Left ventricle myocardium inferior (tissue), 1 donor: ENCODE measurements at regions not wholly inside any gene's neighbourhood (a gene's known extent, or its start where the extent isn't known, plus 50 kb on each side); places are given as distances from the start of the nearest gene placed in this dataset.

Experiments used
- DNase-seq: peaks from one replicate; pipeline ENCODE4 v3.0.0-alpha.2; 2020
- H3K27ac ChIP-seq: fragments of 200-600 bp; replicated peaks from 2 replicates; pipeline ENCODE4 v1.8.0; 2021
- H3K27me3 ChIP-seq: fragments of 200-600 bp; 2 replicates; pipeline ENCODE4 v1.8.0; 2021; ENCODE audit warnings: low read depth
- H3K36me3 ChIP-seq: fragments of 200-600 bp; 2 replicates; pipeline ENCODE4 v1.8.0; 2021
- H3K4me1 ChIP-seq: fragments of 200-600 bp; 2 replicates; pipeline ENCODE4 v1.8.0; 2021
- H3K4me3 ChIP-seq: fragments of 200-600 bp; 2 replicates; pipeline ENCODE4 v1.8.0; 2021; ENCODE audit warnings: mild to moderate bottlenecking, moderate library complexity
- H3K9me3 ChIP-seq: fragments of 200-600 bp; replicated peaks from 2 replicates; pipeline ENCODE4 v1.8.0; 2021
- intact Hi-C: fragments of 100-400 bp; cut with micrococcal nuclease; formaldehyde crosslinking; loops from one replicate; pipeline ENCODE4 v1.11.0; 2022
- TF ChIP-seq, protein P1 (sequence below): fragments of 200-600 bp; IDR thresholded peaks from 2 replicates; pipeline ENCODE4 v1.8.0; 2021; ENCODE audit warnings: antibody characterized with exemption, mild to moderate bottlenecking, borderline replicate concordance
- donor health status: DM: no; HTN: yes; CAD: no; lungs with severe emphysema.

DNA sequence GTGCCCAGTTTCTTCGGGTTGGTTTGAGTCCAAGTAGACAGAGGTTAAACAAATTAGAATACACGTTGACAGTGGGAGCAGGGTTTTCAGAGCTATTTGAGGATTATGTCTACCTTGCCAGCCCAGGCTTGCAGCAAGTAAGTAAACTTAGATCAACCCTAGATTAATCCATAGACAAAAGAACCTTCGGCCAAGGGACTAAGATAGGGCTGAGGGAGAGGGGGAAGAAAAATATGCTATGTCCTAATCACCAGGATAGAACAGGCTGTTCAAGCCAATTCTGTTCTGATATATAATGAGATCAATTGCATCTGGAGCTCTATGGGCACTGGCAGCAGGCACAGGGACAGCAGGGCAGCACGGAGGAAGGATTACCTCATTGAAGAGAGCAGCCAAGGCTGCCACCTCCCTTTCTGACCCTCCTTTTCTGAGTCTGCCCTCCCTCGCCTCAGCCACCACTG, 377.7 kb downstream of the PIK3R1 start:
- Histone ChIP-seq H3K27me3 (no peaks in the 10 kb centered on the region), H3K36me3 (no peaks in the 10 kb centered on the region), H3K4me3 (no peak overlapping the region), H3K27ac (no peak overlapping the region), H3K9me3 (no peaks in the 10 kb centered on the region), H3K4me1 (no peaks in the 10 kb centered on the region)
- TF ChIP-seq, protein P1, sequence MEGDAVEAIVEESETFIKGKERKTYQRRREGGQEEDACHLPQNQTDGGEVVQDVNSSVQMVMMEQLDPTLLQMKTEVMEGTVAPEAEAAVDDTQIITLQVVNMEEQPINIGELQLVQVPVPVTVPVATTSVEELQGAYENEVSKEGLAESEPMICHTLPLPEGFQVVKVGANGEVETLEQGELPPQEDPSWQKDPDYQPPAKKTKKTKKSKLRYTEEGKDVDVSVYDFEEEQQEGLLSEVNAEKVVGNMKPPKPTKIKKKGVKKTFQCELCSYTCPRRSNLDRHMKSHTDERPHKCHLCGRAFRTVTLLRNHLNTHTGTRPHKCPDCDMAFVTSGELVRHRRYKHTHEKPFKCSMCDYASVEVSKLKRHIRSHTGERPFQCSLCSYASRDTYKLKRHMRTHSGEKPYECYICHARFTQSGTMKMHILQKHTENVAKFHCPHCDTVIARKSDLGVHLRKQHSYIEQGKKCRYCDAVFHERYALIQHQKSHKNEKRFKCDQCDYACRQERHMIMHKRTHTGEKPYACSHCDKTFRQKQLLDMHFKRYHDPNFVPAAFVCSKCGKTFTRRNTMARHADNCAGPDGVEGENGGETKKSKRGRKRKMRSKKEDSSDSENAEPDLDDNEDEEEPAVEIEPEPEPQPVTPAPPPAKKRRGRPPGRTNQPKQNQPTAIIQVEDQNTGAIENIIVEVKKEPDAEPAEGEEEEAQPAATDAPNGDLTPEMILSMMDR: no peak
- no peak for DNase-seq
- intact Hi-C loops: no loop called here

DNA sequence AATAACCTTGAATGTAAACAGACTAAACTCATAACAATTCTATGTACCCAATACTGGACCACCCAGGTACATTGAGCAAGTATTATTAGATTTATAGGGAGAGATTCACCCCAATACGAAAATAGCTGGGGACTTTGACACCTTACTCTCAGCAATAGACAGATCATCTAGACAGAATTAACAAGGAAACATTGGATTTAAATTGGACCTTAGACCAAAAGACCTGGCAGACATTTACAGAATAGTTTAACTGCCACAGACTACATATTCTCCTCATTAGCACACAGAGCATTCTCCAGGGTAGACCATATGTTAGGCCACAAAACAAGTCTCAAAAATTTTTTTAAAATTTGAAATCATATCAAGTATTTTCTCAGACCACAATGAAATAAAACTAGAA, 397.4 kb downstream of the PIK3R1 start:
- Histone ChIP-seq H3K9me3 (peaks cover 79% of the 10 kb centered on the region), H3K27ac (no peak overlapping the region), H3K4me1 (no peaks in the 10 kb centered on the region), H3K36me3 (no peaks in the 10 kb centered on the region), H3K4me3 (no peak overlapping the region), H3K27me3 (no peaks in the 10 kb centered on the region)
- TF ChIP-seq, protein P1: no peak
- intact Hi-C loops: no loop called here
- no peak for DNase-seq

DNA sequence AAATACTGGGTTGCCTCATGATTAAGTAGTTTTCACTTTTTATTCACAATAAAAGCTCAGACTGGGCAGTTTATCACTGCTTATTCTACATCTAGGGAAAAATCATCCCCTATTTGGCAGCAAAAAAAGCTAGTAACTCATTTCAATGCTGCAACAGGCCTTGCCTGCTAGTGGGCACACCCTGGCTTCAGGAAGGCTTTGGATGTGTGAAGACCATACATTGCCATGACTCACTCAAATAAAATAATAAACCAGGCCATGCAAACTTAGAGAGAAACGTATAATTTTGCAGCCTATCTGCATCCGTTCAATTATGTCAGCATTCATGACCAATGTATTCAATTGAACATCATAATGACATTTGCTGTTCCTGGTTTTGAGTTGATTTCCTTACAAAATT, 402.9 kb downstream of the PIK3R1 start:
- no peak for DNase-seq
- Histone ChIP-seq H3K4me1 (no peaks in the 10 kb centered on the region), H3K4me3 (no peak overlapping the region), H3K36me3 (no peaks in the 10 kb centered on the region), H3K27ac (no peak overlapping the region), H3K9me3 (peaks cover 31% of the 10 kb centered on the region), H3K27me3 (no peaks in the 10 kb centered on the region)
- TF ChIP-seq, protein P1: no peak
- intact Hi-C loops: no loop called here

DNA sequence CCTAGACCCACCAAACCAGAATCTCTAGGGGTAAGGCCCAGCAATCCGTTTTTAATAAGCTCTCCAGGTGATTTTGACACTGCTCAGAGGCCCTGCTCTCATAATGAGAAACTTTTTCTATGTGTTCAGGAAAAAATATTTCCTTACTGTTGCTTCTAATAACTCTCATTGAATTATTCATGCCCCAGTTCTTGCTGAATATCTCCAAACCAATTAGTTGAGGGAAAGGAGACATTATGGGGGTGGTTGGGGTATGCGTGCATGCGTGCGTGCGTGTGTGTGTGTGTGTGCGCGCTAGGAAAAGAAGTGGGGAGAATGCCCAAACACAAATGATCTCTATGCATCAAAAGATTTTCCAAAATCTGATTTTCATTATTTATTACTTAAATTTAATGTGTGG, 411.4 kb downstream of the PIK3R1 start:
- intact Hi-C loops: no loop called here
- no peak overlapping the region for H3K27ac ChIP-seq
- DNase-seq: no peak
- no peaks in the 10 kb centered on the region for H3K27me3 ChIP-seq
- H3K4me1 ChIP-seq: no peaks in the 10 kb centered on the region
- H3K4me3 ChIP-seq: no peak overlapping the region
- H3K9me3 ChIP-seq: no peaks in the 10 kb centered on the region
- TF ChIP-seq, protein P1: no peak
- no peaks in the 10 kb centered on the region for H3K36me3 ChIP-seq

DNA sequence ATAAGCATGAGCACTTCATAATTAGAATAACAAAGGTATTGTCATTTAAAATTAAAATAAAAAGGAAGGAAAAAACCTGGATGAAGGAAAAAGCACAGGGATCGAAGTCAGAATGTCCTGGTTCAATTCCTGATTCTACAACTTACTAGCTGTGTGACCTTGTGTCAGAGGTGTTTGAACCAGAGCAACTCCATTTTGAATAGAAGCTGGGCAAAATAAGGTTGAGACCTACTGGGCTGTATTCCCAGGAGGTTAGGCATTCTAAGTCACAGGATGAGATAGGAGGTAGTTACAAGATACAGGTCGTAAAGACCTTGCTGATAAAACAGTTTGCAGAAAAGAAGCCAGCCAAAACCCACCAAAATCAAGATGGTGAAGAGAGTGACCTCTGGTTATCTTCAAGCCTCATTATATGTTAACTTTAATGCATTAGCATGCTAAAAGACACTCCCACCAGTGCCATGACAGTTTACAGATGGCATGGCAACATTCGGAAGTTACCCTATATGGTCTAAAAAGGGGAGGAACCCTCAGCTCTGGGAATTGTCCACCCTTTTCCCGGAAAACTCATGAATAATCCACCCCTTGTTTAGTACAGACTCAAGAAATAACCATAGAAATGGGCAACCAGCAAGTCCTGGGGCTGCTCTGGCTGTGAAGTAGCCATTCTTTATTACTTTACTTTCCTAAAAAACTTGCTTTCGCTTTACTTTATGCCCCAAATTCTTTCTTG, 412.7 kb downstream of the PIK3R1 start:
- no peak for DNase-seq
- Histone ChIP-seq H3K27me3 (no peaks in the 10 kb centered on the region), H3K36me3 (no peaks in the 10 kb centered on the region), H3K4me1 (no peaks in the 10 kb centered on the region), H3K27ac (no peak overlapping the region), H3K4me3 (no peak overlapping the region), H3K9me3 (no peaks in the 10 kb centered on the region)
- intact Hi-C loops: no loop called here
- TF ChIP-seq, protein P1: no peak
